ENCODE measurements at regions not wholly inside any gene's neighbourhood (a gene's known extent, or its start where the extent isn't known, plus 50 kb on each side); places are given as distances from the start of the nearest gene placed in this dataset.

DNA sequence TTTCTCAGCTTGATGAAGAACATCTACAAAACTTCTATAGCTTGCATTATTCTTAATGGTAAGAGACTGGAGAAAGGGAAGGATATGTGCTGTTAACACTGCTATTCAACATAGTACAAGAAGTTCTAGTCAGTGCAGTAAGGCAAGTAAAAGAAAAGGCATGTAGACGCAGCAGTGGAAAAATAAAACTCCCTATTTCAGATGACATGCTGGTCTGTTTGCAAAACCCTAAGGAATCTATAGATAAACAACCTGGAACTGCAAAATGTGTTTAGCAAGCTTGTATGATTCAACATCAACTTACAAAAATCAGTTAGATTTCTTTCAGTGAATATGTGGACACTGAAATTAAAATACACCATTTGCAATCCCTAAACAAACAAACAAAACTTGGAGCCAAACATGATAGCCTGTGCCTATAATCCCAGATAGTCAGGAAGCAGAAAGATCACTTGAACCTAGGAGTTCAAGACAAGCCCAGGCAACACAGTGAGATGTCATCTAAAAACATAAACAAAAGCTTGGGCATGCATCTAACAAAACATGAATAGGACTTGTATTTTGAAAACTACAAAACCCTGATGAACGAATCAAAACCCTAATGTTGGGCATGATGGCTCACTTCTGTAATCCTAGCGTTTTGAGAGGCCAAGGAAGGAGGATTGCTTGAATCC is 293.6 kb upstream of the RGS6 start:
- DNase-seq (ENCODE audit: low spot score) (no peak), ATAC-seq (no peak)
- intact Hi-C loops (cut with DNase I) = no loop called here

GRCh38 chr14:71642715-71643114 is 289.5 kb upstream of the RGS6 start:
- DNase-seq (ENCODE audit: low spot score) (no peak), ATAC-seq (no peak)
- intact Hi-C loops (cut with DNase I) = no loop called here

DNA sequence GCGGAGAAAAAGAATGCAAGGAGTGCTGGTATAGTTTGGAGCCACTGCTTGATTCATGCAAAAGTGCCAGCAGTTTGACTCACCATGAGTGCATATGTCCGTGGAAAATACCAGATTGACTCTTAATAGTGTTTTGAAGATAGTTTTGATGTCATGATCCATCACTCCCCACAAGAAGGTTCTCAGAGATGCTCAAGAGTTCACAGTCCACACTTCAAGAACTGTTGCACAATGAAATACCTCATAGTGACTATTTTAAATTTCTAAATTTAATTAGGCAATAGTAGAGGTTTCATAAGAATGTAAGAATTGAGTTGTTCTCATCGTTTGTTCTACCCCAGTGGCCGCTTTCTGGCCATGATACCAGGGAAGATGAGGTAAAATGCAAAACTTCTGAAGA is 286.6 kb upstream of the RGS6 start:
- intact Hi-C loops (cut with DNase I) = no loop called here
- DNase-seq (ENCODE audit: low spot score) (no peak), ATAC-seq (no peak)

DNA sequence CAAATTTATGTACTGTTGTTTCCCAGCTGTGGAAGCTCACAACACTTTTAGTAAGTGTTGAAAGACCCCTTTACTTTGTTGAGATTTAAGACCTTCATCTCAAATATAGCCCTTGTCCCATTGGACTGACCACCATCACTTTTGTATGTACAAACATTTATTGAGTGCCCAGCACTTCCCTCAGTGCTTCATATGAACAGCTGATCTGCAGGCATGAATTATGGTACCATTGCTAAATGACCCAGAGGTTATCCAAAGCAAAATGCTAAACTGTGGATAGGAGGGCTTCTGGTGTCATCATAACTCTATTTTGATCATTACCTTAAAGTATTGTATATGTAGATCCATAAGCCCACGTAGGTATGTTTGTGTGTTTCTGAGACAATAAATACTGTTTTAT is 285.7 kb upstream of the RGS6 start:
- no peak for DNase-seq (ENCODE audit: low spot score)
- no peak for ATAC-seq
- intact Hi-C loops (cut with DNase I) = no loop called here

DNA sequence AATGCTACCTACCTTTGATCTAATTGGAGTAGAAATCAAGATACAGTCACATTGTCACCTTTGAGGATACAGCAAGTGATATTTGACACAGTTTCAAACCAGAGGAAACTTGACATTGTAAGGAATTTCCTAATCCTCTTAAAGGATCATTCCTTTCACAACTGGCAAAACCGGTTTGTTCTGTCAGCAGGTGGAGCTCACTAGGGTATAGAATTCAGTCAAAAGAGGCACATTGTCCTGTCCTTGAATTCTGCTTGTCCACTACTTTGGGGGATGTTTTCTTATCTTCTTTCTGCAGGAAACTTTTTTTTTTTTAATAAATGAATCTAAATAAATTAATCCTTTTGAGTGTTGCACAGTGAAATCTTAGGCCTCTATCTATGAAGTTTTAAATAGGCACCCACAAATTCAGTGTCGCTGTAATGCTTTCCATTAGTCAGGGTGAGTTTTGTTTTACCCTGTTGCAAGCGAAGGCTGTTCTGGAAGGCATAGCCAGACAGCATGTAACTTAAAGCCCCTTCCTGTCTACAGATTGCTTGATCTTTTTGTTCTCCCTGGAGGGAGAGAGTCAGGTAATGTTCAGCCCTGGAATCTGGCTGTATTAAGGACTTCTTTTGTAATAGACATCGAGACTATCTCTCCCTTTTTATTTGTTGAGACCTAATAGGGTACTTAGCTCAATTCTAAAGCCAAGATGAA is 285.0 kb upstream of the RGS6 start:
- intact Hi-C loops (cut with DNase I) = no loop called here
- DNase-seq (ENCODE audit: low spot score) = no peak
- no peak for ATAC-seq

DNA sequence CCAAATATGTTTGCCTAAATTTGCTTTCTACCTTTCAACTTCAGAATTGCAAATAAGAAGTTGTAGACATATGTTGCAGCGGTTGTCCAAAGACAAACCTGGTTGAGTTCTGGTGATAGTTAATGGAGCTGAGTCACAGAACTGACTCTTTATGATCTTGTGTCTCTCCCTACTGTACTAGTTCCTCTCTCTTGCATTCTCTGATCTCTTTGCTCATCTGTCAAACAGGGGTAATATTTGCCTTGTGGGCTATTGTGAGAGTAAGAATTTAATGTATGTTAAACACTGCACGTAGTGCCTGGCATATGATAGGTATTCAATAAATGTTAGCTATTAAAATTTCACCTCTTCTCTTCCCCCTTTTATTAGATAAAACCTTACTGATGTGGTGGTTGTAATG is 283.5 kb upstream of the RGS6 start:
- ATAC-seq (no peak), DNase-seq (ENCODE audit: low spot score) (no peak)
- intact Hi-C loops (cut with DNase I) = no loop called here

DNA sequence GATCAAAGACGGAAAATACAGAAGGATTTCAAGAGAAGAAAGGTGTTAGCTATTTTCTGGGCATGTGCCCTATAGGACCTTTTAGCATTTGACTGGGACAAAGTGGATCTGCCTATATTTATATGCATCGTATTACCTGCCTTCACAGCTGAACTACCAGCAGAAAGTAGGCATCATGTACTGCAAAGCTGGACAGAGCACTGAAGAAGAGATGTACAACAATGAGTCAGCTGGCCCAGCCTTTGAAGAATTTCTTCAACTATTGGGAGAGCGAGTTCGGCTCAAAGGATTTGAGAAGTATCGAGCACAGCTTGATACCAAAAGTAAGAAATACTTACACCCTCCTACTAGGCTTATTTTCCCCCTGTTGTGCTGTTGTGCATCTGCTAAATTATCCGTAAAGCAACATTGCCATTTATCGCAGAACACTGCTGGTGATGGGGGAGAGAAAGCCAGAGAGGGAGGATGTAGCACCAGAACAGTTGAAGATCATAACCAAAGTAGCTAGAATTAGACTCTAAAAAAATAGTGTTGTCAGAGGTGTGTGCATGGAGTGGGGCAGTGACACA is 282.0 kb upstream of the RGS6 start:
- intact Hi-C loops (cut with DNase I) = no loop called here
- DNase-seq (ENCODE audit: low spot score) = no peak
- no peak for ATAC-seq

GRCh38 chr14:71651228-71651627 is 281.0 kb upstream of the RGS6 start:
- ATAC-seq = peak; percentile 80
- intact Hi-C loops (cut with DNase I) = no loop called here
- DNase-seq (ENCODE audit: low spot score) = no peak

DNA sequence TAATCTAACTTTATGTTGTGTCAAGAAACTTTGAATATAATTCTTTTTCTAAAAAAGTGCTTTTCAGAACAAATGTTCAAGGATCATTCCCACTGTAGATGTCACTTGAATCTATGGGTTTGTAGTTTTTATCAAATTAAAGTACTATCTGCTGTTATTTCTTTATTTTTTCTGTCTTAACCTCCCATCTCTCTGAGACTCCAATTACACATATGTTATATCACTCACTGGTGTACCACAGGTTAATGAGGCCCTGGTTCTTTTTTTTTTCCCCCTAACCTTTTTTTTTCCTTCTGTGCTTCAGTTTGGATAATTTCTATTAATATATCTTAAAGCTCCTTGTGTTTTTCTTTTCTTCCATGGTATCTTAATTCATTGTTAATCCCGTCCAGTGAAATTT is 279.9 kb upstream of the RGS6 start:
- intact Hi-C loops (cut with DNase I) = no loop called here
- DNase-seq (ENCODE audit: low spot score) = no peak
- no peak for ATAC-seq

DNA sequence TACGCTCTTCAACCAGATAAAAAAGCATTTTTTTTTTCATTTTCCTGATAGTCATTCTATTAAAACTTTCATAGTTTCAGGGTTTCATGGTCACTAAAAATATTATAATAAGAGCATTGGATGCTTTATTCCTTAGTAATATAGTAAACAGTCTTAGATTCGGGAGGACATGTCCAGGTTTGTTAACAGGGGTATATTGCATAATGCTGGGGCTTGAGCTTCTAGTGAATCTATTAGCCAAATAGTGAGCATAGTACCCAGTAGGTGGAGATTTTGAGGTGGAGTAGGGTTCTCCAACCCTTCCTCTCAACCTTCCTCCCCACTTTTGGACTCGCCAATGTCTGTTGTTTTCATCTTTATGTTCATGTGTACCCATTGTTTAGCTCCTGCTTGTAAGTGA is 277.4 kb upstream of the RGS6 start:
- intact Hi-C loops (cut with DNase I) = no loop called here
- DNase-seq (ENCODE audit: low spot score) = no peak
- no peak for ATAC-seq

DNA sequence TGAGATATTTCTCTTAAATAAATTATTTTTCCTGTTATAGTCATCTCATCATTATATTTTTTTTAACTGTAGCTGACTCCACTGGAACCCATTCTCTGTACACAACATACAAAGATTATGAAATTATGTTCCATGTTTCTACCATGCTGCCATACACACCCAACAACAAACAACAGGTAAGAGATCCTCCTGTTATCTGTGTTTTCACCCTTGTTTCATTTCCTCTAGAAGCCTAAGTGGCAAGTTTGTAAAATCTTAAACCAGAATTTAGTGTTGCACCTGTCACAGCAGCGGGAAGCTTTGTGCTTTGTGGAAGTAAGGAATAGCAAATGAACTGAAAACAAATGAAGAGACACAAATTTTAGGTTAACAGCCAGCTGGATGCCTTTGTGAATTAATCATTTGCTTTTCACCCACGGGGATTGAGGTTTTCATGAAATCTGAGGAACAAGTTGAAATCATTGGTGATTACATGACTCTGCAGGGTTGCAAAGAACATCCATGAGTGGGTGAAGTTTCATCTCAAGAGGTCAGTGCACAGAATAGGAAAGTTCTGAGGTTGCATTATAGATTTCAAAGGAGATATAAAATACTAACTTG is 273.9 kb upstream of the RGS6 start:
- intact Hi-C loops (cut with DNase I) = no loop called here
- no peak for DNase-seq (ENCODE audit: low spot score)
- ATAC-seq = peak; percentile 59

GRCh38 chr14:71659159-71659558 is 273.1 kb upstream of the RGS6 start:
- DNase-seq (ENCODE audit: low spot score) (no peak), ATAC-seq (no peak)
- intact Hi-C loops (cut with DNase I) = no loop called here

GRCh38 chr14:71661441-71661840 is 270.8 kb upstream of the RGS6 start:
- no peak for DNase-seq (ENCODE audit: low spot score)
- intact Hi-C loops (cut with DNase I) = no loop called here
- no peak for ATAC-seq

GRCh38 chr14:71662291-71662790 is 269.9 kb upstream of the RGS6 start:
- DNase-seq (ENCODE audit: low spot score) (no peak), ATAC-seq (no peak)
- intact Hi-C loops (cut with DNase I) = no loop called here

DNA sequence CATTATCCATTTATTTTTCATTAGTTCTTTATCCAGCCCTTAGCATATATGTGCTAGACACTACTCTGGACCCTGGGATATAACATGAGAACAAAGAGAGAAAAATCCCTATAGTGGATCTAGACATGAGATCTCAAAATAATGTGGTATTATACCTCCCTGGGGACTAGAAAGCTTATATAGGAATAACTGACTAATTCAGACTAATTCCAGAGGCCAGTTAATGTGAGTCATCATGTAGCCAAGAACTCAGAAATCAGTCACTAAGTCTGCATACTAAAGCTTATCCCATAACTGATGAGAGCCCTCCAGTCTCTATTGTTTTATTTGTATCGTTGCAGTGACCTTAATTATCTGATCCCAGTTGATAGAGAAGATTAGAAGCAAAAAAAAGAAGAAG is 267.1 kb upstream of the RGS6 start:
- ATAC-seq (no peak), DNase-seq (ENCODE audit: low spot score) (no peak)
- intact Hi-C loops (cut with DNase I) = no loop called here

GRCh38 chr14:71665781-71666180 is 266.4 kb upstream of the RGS6 start:
- intact Hi-C loops (cut with DNase I) = no loop called here
- no peak for ATAC-seq

DNA sequence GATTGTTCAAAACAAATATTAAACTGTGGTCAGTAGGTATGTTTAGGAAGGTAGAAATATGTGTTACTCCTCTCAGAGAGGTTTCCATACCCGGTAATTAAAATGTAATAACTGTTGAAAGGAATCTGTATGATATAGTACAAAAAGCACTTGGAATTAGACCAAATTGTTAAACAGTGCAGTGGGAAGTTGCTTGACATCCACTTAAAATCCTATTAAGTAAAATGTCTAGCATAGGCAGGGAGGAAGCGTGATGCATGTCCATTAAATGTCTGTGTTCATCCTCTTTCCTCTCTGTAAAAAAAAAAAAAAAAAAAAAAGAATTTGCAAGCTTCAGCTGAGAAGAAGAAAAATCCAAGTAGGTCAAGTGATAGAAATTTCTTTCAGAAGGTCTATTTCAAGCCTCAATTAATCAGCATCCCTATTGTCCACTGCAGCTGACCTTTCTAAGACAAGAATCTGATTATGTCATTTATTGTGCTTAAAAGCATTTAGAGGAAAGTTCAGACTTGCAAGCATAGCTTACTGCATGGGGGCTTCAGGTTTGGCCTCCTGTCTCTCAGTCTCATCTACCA is 265.6 kb upstream of the RGS6 start:
- no peak for ATAC-seq
- intact Hi-C loops (cut with DNase I) = no loop called here
- no peak for DNase-seq (ENCODE audit: low spot score)

More at GRCh38 chr14:71665781-71666180, 266.4 kb upstream of the RGS6 start:
- DNase-seq (ENCODE audit: low spot score) = no peak

GRCh38 chr14:71668186-71668912 is 263.9 kb upstream of the RGS6 start:
- DNase-seq (ENCODE audit: low spot score) (no peak), ATAC-seq (peak; percentile 73)
- intact Hi-C loops (cut with DNase I) = no loop called here

DNA sequence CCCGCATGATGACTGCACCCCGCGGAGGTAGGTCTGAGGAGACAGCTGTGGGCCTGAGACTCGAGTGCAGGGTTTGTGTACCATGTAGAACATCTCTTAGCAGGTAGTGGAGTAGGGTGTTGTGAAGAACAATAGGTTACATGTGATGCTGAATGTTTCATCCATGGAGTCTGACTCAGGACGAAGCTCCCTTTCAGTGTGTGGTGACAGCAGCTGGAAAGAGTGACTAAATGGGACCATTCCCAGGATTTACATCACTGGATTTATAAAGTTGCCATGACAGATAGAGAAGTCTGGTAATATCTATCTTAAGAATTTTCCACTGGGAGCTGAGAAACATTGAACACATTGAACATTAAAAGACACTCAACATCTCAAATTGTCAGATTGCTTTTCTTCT is 259.6 kb upstream of the RGS6 start:
- ATAC-seq (no peak), DNase-seq (ENCODE audit: low spot score) (no peak)
- intact Hi-C loops (cut with DNase I) = no loop called here
